HG03457 (cell line): ENCODE measurements at regions not wholly inside any gene's neighbourhood (a gene's known extent, or its start where the extent isn't known, plus 50 kb on each side); places are given as distances from the start of the nearest gene placed in this dataset.
"Not testable (repeated sequence)": the region's sequence is repeated elsewhere in the genome, so short reads cannot be mapped to it uniquely, and the experiment has no call there.

ENCODE experiments used
- ATAC-seq: cut with Tn5 transposase; IDR thresholded peaks from one replicate; pipeline ENCODE4 v1.9.1; 2021; ENCODE audit warnings: moderate number of reproducible peaks; ENCODE audit not compliant: unreplicated experiment

DNA sequence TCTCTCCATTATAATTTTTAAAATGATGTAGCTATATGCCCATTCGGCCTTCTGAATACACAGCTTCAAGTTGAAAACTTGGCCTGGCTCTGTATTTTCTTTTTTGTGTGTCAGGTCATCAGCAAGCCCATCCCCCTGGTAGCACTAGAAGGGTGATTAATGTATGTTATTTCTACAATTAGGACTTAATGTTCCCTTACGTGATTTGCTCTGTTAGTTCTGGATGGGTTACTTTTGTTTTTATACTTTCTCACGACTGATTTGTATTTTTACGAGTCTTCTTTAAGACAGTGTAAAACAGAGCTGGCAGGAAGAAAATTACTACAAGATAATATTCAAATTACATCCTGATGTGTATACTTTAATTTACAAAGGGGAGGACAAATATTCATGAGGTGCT is 88.4 kb upstream of the RGPD4 start:
- no peak for ATAC-seq

DNA sequence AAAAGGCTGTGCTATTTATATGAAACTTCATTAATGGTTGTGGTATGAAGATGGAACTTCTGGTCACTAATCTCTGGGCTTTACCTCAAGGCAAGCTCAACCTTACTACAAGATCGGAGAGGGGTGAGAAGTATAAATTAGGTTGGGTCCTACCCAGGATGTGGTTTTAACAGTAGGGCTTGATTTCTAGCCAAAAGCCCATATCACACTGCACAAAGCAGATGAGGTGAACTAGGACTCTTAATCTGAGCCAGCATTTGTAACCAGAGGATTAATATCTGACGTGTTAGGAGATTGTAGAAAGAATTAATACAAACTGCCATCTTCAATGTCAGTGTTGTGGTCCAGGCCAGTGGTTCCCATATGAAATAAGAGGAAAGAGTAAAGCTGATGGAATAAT is 86.4 kb upstream of the RGPD4 start:
- no peak for ATAC-seq

DNA sequence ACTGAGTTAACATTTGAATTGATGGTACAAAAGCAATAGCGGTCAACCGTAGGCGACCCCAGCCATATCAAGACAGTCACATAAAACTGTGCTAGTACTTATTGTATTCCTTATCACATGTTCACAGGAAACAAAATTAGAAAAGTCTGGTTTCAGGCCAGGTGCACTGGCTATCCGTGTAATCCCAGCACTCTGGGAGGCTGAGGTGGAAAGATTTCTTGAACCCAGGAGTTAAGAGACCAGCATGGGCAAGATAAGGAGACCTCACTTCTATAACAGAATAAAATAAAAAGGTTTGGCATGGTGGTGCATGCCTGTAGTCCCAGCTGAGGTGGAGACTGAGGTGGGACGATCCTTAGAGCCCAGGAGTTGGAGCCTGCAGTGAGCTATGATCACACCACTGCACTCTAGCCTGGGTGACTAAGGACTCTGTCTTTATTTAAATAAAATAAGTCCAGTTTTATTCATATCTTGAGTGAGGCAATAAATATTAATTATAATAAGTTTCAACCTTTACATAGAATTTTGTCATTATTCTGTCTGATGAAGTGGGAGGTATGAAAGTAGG is 84.1 kb upstream of the RGPD4 start:
- no peak for ATAC-seq

DNA sequence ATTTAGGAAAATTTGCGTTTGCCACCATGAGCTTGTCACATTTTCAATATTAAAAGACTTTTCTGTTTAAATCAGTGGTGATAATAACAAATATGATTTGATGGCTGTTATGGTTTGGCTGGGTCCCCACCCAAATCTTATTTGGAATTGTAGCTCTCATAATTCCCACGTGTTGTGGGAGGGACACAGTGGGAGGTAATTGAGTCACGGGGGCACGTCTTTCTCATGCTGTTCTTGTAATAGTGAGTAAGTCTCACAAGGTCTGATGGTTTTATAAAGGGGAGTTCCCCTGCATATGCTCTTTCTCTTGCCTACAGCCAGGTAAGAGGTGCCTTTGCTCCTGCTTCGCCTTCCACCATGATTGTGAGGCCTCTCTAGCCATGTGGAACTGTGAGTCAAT is 83.4 kb upstream of the RGPD4 start:
- no peak for ATAC-seq

DNA sequence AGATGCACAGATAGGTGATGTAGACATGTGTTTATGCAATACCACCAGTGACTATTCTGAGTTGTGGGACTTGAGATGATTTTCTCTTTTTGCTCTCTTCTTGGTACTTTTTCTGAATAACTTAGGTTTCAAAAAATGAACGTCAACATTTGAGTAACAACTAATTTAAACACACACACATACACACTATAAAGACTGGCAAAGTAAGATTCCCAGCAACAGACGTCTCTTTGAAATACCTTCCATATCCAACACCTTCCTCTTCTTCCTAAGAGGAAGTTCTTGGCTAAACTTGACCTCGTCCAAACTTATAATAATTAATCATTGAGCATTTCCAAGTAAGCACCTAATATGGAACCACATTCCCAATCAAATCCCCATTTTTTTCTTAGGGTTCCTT is 81.6 kb upstream of the RGPD4 start:
- ATAC-seq: no peak

DNA sequence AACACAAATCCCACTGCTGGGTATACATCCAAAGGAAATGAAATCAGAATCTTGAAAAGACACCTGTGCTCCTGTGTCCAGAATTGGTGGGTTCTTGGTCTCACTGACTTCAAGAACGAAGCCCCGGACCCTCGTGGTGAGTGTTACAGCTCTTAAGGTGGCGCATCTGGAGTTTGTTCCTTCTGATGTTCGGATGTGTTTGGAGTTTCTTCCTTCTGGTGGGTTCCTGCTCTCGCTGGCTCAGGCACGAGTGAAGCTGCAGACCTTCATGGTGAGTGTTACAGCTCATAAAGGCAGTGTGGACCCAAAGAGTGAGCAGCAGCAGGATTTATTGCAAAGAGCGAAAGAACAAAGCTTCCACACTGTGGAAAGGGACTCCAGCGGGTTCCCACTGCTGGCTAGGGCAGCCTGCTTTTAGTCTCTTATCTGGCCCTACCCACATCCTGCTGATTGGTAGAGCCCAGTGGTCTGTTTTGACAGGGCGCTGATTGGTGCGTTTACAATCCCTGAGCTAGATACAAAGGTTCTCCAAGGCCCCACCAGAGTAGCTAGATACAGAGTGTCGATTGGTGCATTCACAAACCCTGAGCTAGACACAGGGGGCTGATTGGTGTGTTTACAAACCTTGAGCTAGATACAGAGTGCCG is 80.0 kb upstream of the RGPD4 start:
- not testable (repeated sequence) for ATAC-seq

DNA sequence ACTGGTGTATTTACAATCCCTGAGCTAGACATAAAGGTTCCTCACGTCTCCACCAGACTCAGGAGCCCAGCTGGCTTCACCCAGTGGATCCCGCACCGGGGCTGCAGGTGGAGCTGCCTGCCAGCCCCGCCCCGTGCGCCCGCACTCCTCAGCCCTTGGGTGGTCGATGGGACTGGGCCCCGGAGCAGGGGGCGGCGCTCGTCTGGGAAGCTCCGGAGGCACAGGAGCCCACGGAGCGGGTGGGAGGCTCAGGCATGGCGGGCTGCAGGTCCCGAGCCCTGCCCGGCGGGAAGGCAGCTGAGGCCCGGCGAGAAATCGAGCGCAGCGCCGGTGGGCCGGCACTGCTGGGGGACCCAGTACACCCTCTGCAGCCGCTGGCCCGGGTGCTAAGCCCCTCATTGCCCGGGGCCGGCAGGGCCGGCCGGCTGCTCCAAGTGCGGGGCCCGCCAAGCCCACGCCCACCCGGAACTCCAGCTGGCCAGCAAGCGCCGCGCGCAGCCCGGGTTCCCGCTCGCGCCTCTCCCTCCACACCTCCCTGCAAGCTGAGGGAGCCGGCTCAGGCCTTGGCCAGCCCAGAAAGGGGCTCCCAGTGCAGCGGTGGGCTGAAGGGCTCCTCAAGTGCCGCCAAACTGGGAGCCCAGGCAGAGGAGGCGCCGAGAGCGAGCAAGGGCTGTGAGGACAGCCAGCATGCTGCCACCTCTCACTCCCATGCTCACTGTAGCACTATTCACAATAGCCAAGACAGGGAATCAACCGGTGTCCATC is 79.3 kb upstream of the RGPD4 start:
- ATAC-seq: not testable (repeated sequence)

DNA sequence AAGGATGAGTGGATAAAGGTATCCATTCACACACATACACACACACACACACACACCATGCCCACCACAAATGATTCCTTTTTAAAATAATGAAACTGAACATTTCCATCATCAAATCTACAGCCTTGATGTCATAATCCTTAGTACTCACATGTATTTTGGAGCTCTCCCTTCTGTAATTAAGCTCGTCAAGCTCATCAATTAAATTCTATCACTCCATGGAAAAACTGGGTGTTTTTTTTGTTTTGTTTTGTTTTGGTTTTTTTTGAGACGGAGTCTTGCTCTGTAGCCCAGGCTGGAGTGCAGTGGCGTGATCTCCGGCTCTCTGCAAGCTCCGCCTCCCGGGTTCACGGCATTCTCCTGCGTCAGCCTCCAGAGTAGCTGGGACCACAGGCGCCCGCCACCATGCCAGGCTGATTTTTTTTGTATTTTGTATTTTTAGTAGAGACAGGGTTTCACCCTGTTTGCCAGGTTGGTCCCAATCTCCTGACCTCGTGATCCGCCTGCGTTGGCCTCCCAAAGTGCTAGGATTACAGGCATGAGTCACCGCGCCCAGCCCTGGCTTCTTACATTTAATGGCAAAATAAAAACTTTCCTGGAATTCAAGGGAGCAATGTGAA is 78.6 kb upstream of the RGPD4 start:
- no peak for ATAC-seq

DNA sequence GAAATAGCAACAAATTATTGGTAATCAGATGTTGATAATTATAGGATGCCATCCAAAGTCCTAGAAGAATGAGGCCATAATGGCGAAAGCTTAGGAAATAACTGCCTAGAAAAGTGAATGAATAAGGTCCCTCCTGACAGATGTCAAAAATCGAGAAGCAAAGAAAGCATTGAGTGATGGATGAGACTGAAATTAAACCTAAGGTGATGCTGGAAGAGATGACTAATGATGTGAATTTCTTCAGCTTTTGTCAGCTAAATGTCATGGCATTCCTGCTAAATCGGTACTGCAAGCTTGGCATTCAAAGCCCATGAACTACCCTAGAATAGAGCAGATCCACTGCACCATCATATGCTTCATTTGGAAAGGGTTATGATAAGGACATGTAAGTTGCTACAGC is 74.8 kb upstream of the RGPD4 start:
- no peak for ATAC-seq

DNA sequence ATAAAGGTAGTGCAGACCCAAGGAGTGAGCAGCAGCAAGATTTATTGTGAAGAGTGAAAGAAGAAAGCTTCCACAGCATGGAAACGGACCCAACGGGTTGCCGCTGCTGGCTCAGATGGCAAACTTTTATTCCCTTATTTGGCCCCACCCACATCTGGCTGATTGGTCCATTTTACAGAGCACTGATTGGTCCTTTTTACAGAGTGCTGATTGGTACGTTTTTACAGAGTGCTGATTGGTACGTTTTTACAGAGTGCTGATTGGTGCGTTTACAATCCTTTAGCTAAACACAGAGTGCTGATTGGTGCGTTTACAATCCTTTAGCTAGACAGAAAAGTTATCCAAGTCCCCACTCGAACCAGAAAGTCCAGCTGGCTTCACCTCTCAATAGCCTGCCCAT is 72.9 kb upstream of the RGPD4 start:
- not testable (repeated sequence) for ATAC-seq

DNA sequence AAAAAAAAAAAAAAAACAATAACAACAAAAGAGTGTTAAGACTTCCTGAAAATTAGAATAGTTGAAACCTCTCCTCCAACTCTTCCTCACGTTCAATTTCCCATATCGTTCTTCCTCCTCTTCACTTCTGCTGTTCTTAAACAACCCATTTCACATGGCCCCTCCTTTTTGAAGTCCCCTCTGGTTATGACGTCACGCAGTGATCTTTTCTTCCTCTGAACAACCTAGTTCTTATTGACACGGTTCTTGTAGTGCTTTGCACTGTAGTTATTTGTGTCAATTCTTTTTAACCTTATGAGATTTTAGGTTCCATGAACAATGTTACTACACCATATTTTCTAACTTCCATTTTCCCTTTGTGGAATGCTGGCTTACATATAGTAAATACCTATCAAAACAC is 69.5 kb upstream of the RGPD4 start:
- ATAC-seq: no peak

DNA sequence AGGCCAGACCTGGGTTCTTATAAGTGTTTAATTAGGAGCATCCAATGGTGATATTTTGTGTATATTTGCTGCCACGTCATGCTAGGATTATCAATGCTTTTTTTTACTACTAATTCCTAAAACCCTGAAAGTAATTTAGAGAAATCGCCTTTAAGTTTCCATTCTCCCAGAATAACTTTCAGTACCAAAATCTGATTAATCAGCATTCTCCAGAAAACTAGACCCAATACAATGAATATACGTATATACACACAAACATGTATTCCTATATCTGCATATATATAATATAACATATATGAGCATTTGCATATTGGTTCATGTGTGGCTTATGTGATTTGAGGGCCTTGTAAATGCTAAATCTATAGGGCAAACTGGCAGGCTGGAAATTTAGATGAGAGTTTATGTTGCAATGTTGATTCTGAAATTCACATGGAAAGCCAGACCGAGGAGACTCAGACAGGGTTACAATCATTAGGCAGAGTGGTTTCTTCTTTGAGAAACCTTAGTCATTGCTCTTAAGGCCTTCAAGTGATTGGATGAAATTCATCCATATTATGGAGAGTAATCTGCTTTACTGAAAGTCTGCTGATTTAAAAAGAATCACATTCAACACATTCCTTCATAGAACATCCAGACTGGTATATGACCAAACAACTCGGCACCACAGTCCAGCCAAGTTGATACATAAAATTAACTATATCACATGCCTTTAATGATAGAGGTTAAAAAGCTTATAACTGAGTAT is 65.9 kb upstream of the RGPD4 start:
- ATAC-seq: no peak

DNA sequence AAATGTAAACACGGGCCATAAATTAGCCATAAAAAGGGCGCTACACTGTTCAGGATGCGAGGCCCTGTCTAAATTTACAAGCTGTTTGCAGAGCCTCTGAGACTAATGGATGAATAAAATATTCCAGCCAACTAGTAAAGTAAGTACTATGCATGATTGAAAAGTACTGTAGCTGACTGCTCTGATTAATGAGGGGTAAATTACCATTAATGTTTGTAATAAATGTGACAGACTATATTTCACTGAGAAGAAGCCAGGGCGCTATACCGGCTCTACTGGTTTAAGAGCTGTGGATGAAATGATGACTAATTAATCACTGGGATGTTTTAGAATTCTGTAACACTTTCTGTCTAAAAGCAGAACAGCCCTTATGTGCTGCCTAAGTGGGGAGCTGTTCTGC is 54.3 kb upstream of the RGPD4 start:
- ATAC-seq: no peak

DNA sequence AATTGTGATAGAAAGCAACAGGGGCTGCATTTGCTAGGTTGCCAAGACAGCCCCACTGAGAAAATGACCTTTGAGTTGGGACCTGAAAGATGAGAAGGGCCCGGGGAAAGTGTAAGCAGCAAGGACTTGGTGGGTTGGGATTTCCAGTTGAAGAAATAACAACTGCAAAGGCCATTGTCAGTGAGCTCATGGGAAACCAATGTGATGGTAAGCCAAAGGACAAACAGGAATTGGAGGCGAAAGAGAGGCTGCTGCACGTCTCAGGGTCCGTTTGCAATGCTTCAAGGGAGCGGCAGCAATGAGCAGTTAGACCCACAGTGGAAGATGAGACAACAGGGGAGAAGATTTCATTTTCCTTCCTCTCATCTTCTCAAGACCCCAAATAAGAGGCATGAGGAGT is 51.5 kb upstream of the RGPD4 start:
- no peak for ATAC-seq

DNA sequence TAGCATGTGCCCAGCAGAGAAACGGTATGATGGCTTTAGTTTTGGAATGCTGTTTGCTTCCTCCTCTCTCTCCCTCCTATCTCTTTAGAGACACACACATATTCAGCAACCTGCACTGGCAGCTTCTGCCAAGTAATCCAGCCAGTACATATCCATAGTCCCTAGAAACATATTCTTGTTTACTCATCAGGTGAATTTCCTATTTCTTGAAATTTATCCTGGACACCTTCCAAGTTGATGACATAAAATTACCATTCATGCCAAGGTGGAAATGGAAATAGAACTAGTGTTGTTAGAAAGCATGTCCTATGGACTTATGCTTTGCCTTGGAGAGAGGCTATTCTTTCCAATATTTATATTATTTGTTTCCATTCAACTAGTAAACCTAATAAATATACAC is 50.9 kb upstream of the RGPD4 start:
- no peak for ATAC-seq

DNA sequence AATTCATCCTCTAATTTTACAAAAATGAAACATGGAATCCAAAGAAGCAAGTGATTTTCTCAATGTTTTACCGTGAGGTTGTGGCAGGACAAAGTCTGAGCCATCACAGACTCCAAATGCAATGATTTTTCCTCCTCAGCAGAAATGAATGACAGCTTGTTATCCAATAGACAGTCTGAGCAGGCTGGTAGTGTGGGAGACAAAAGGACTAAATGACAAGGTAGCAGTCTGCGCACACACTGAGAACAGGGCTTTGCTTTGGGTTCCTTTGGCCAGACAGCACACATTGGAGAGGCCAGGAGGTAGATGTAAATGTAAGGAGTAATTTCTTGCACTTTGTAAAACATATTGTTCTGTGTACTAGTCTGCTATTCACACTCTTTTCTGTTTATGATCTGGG is 50.3 kb upstream of the RGPD4 start:
- no peak for ATAC-seq
